Caco-2 (cell line): ENCODE measurements at regions not wholly inside any gene's neighbourhood (a gene's known extent, or its start where the extent isn't known, plus 50 kb on each side); places are given as distances from the start of the nearest gene placed in this dataset.
A peak's percentile ranks its signal among the peaks of the same experiment; 100 is the strongest.

Source experiments
- BruUV-seq: library from RNA; stranded (reverse); fragments of 400-500 nt; replicated peaks from 2 replicates; lab custom pipeline; 2021; lab: Mats Ljungman, UMichigan
- CTCF ChIA-PET: fragments of 300-600 bp; sonication (Branson Sonifier 250); formaldehyde crosslinking; loops from one replicate; lab custom pipeline; 2022; ENCODE audit warnings: antibody characterized with exemption; lab: Charles Lee
- POLR2A ChIA-PET: fragments of 300-600 bp; sonication (Branson Sonifier 250); formaldehyde crosslinking; loops from one replicate; lab custom pipeline; 2022; ENCODE audit warnings: antibody characterized with exemption; lab: Charles Lee
- DNase-seq, 2 experiments: peaks; one replicate each; pipeline versions ENCODE4 v3.0.0 to v3.0.0-alpha.2; 2020 to 2022
- H3K27me3 ChIP-seq: replicated peaks from 2 replicates; pipeline ENCODE4 v1.6.0; 2011; ENCODE audit warnings: low read length; ENCODE audit not compliant: control insufficient read depth, insufficient read depth
- H3K36me3 ChIP-seq: 2 replicates; pipeline ENCODE4 v1.5.1; 2011; ENCODE audit warnings: low read length; ENCODE audit not compliant: control insufficient read depth, insufficient read depth
- H3K4me1 ChIP-seq: fragments of 250-450 bp; sonication (Bioruptor Pico); 2 replicates; pipeline ENCODE4 v1.5.1; 2020; ENCODE audit warnings: mild to moderate bottlenecking
- H3K4me3 ChIP-seq: 2 replicates; pipeline ENCODE4 v1.5.1; 2011; ENCODE audit warnings: low read depth, mild to moderate bottlenecking, control low read depth, low read length
- H3K9me3 ChIP-seq: fragments of 250-450 bp; sonication (Bioruptor Pico); 2 replicates; pipeline ENCODE4 v1.5.1; 2020; ENCODE audit warnings: mild to moderate bottlenecking, moderate library complexity
- H3K27ac Mint-ChIP-seq: one replicate; pipeline ENCODE4 v1.8.0; 2022; ENCODE audit warnings: mixed read lengths; ENCODE audit not compliant: unreplicated experiment
- H3K27me3 Mint-ChIP-seq: one replicate; pipeline ENCODE4 v1.8.0; 2022; ENCODE audit warnings: mixed read lengths; ENCODE audit not compliant: insufficient read depth, unreplicated experiment
- H3K36me3 Mint-ChIP-seq: one replicate; pipeline ENCODE4 v1.8.0; 2022; ENCODE audit warnings: mild to moderate bottlenecking, mixed read lengths; ENCODE audit not compliant: insufficient read depth, unreplicated experiment
- H3K4me1 Mint-ChIP-seq: one replicate; pipeline ENCODE4 v1.8.0; 2022; ENCODE audit warnings: low read depth, mixed read lengths; ENCODE audit not compliant: unreplicated experiment
- H3K4me3 Mint-ChIP-seq: one replicate; pipeline ENCODE4 v1.8.0; 2022; ENCODE audit warnings: mild to moderate bottlenecking, moderate library complexity, mixed read lengths; ENCODE audit not compliant: unreplicated experiment
- H3K9me3 Mint-ChIP-seq: one replicate; pipeline ENCODE4 v1.8.0; 2022; ENCODE audit warnings: mixed read lengths; ENCODE audit not compliant: unreplicated experiment
- CTCF ChIP-seq, 2 experiments: fragments of 200-600 bp in 1 of 2; IDR thresholded peaks; 1 replicate in 1 of 2; 2 replicates in 1 of 2; pipeline versions ENCODE4 v1.5.1 to v1.8.0; 2011 to 2022; ENCODE audit warnings: antibody characterized with exemption in 1 of 2, control low read depth in 1 of 2, inconsistent platforms in 1 of 2, low read depth in 1 of 2, low read length in 1 of 2, mild to moderate bottlenecking in 1 of 2, moderate library complexity in 1 of 2; ENCODE audit not compliant: insufficient read depth in 1 of 2, severe bottlenecking in 1 of 2, unreplicated experiment in 1 of 2
- intact Hi-C: fragments of 100-400 bp; cut with micrococcal nuclease; formaldehyde crosslinking; loops from one replicate; pipeline ENCODE4 v1.10.0; 2022; ENCODE audit not compliant: unreplicated experiment

GRCh38 chr22:27404441-27404840 is 397.1 kb downstream of the MN1 start:
- CTCF ChIA-PET: no interaction called here
- intact Hi-C loops: no loop called here
- H3K27ac Mint-ChIP-seq: no peak overlapping the region

DNA sequence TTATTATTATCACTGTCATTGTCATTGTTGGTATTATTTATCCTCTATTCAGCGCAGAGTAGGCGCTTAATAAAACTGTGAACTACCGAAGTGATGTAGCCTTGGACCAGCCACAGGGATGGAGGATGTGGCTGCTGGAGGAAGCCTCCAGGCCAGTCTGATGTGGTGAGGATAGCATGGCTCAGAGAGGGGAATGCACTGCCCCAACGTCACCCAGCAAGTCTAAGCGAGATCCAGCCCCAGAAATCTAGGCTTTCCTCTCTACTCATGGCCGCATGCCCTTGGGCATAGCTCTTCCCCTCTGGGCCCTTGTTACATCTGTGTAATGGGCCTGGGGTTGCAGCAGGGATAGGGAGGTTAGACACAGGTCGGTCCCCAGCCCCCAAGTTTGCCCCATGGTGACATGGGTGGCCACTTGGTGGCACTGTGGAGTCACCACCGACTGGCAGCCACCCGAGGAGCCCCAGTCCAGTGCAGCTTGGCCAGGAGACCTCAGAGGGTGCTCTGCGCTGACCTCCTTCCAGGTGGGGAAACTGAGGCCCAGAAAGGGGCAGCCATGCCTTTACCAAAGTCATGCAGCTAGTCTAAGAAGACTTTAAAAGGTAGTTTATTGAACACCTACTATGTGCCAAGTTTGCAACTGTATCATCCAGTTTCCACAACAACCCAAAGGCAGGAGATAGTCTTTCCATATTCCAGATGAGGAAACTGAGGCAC is 395.7 kb downstream of the MN1 start:
- Histone ChIP-seq H3K4me1 (no peaks in the 10 kb centered on the region), H3K9me3 (no peaks in the 10 kb centered on the region), H3K27me3 (no peaks in the 10 kb centered on the region), H3K36me3 (no peaks in the 10 kb centered on the region), H3K4me3 (no peak overlapping the region)
- H3K4me1 Mint-ChIP-seq: no peaks in the 10 kb centered on the region
- CTCF ChIA-PET: interaction anchor here (0.5 kb wide), 1 partner anchor 20 kb away, joined by 4 read pairs; no protein-coding TSS in a partner anchor
- H3K4me3 Mint-ChIP-seq: no peak overlapping the region
- POLR2A ChIA-PET: no interaction called here
- no peak overlapping the region for H3K27ac Mint-ChIP-seq
- peak; percentile 40 to 60 for DNase-seq
- TF ChIP-seq CTCF (IDR thresholded peaks at IDR 0.05; ENCODE audit: insufficient read depth in 1 of 2, low read depth in 1 of 2, low read length in 1 of 2, severe bottlenecking in 1 of 2, unreplicated experiment in 1 of 2): peak; percentile 59 to 72
- intact Hi-C loops: loop anchor here (1.0 kb wide), 1 partner anchor 398 kb away; no protein-coding TSS in a partner anchor
- peaks cover 4% of the 10 kb centered on the region for H3K27me3 Mint-ChIP-seq
- BruUV-seq: no TSS peak
- H3K36me3 Mint-ChIP-seq: no peaks in the 10 kb centered on the region
- H3K9me3 Mint-ChIP-seq: no peaks in the 10 kb centered on the region

More at GRCh38 chr22:27404441-27404840, 397.1 kb downstream of the MN1 start:
- no peak for DNase-seq
- Histone ChIP-seq H3K27me3 (no peaks in the 10 kb centered on the region), H3K4me3 (no peak overlapping the region), H3K9me3 (no peaks in the 10 kb centered on the region), H3K36me3 (no peaks in the 10 kb centered on the region), H3K4me1 (no peaks in the 10 kb centered on the region)
- BruUV-seq: no TSS peak
- POLR2A ChIA-PET: no interaction called here
- TF ChIP-seq CTCF (IDR thresholded peaks at IDR 0.05; ENCODE audit: insufficient read depth in 1 of 2, low read depth in 1 of 2, low read length in 1 of 2, severe bottlenecking in 1 of 2, unreplicated experiment in 1 of 2): no peak
- Mint-ChIP-seq H3K9me3 (no peaks in the 10 kb centered on the region), H3K36me3 (no peaks in the 10 kb centered on the region), H3K4me1 (no peaks in the 10 kb centered on the region), H3K27me3 (peaks cover 6% of the 10 kb centered on the region), H3K4me3 (no peak overlapping the region)

GRCh38 chr22:27406389-27406861 is 395.1 kb downstream of the MN1 start:
- Mint-ChIP-seq H3K36me3 (no peaks in the 10 kb centered on the region), H3K27me3 (peaks cover 4% of the 10 kb centered on the region), H3K4me3 (no peak overlapping the region), H3K9me3 (no peaks in the 10 kb centered on the region), H3K4me1 (no peaks in the 10 kb centered on the region), H3K27ac (no peak overlapping the region)
- ChIA-PET CTCF (no interaction called here), POLR2A (no interaction called here)
- TF ChIP-seq CTCF (IDR thresholded peaks at IDR 0.05; ENCODE audit: insufficient read depth in 1 of 2, low read depth in 1 of 2, low read length in 1 of 2, severe bottlenecking in 1 of 2, unreplicated experiment in 1 of 2): no peak
- Histone ChIP-seq H3K27me3 (no peaks in the 10 kb centered on the region), H3K4me1 (no peaks in the 10 kb centered on the region), H3K4me3 (no peak overlapping the region), H3K9me3 (no peaks in the 10 kb centered on the region), H3K36me3 (no peaks in the 10 kb centered on the region)
- intact Hi-C loops: loop anchor here (1.0 kb wide), 1 partner anchor 398 kb away; no protein-coding TSS in a partner anchor
- BruUV-seq: no TSS peak
- DNase-seq: no peak
